ENCODE measurements at regions not wholly inside any gene's neighbourhood (a gene's known extent, or its start where the extent isn't known, plus 50 kb on each side); places are given as distances from the start of the nearest gene placed in this dataset.

- H3K27ac ChIP-seq (ENCODE audit: low read depth in 1 of 3, low read length in 2 of 3) = no peak overlapping the region
- FAIRE-seq (no peak), DNase-seq (peak in 1 of 2 donors; percentile 4)
- no peaks in the 10 kb centered on the region for H3K9me3 ChIP-seq (ENCODE audit: control insufficient read depth in 2 of 2, insufficient read depth in 1 of 2, low read depth in 1 of 2, low read length in 1 of 2)
- no peaks in the 10 kb centered on the region for H3K4me1 ChIP-seq (ENCODE audit: control insufficient read depth in 3 of 3, insufficient read depth in 2 of 3, low read depth in 1 of 3, low read length in 2 of 3)
- no peaks in the 10 kb centered on the region for H3K36me3 ChIP-seq (ENCODE audit: control insufficient read depth in 3 of 3, insufficient read depth in 2 of 3, low read depth in 1 of 3, low read length in 3 of 3)
- H3K27me3 ChIP-seq (ENCODE audit: control insufficient read depth in 3 of 3, insufficient read depth in 3 of 3, low read length in 3 of 3) = no peaks in the 10 kb centered on the region
- WGBS, 3 donors = 31 to 42% (median 35%) methylated on average over 3 of the region's 3 CpGs
- H3K4me3 ChIP-seq (ENCODE audit: low read depth in 1 of 3, low read length in 3 of 3) = no peak overlapping the region
Observed at GRCh38 chr16:61042737-61043136, 993.5 kb downstream of the CDH8 start.

GRCh38 chr16:61030616-61031015 is 1005.6 kb downstream of the CDH8 start:
- DNase-seq = no peak
- no peaks in the 10 kb centered on the region for H3K4me1 ChIP-seq (ENCODE audit: control insufficient read depth in 3 of 3, insufficient read depth in 2 of 3, low read depth in 1 of 3, low read length in 2 of 3)
- no peaks in the 10 kb centered on the region for H3K27me3 ChIP-seq (ENCODE audit: control insufficient read depth in 3 of 3, insufficient read depth in 3 of 3, low read length in 3 of 3)
- H3K36me3 ChIP-seq (ENCODE audit: control insufficient read depth in 3 of 3, insufficient read depth in 2 of 3, low read depth in 1 of 3, low read length in 3 of 3) = no peaks in the 10 kb centered on the region
- FAIRE-seq = no peak
- peaks cover 0 to 8% of the 10 kb centered on the region in 2 donors for H3K9me3 ChIP-seq (ENCODE audit: control insufficient read depth in 2 of 2, insufficient read depth in 1 of 2, low read depth in 1 of 2, low read length in 1 of 2)
- H3K4me3 ChIP-seq (ENCODE audit: low read depth in 1 of 3, low read length in 3 of 3) = no peak overlapping the region
- no peak overlapping the region for H3K27ac ChIP-seq (ENCODE audit: low read depth in 1 of 3, low read length in 2 of 3)
- 89 to 94% (median 92%) methylated on average over 8 of the region's 8 CpGs for WGBS, 3 donors

GRCh38 chr16:61024180-61024900 is 1011.9 kb downstream of the CDH8 start:
- WGBS, 3 donors = 61 to 71% (median 63%) methylated on average over 3 of the region's 3 CpGs
- no peak overlapping the region for H3K4me3 ChIP-seq (ENCODE audit: low read depth in 1 of 3, low read length in 3 of 3)
- H3K9me3 ChIP-seq (ENCODE audit: control insufficient read depth in 2 of 2, insufficient read depth in 1 of 2, low read depth in 1 of 2, low read length in 1 of 2) = no peaks in the 10 kb centered on the region
- H3K27me3 ChIP-seq (ENCODE audit: control insufficient read depth in 3 of 3, insufficient read depth in 3 of 3, low read length in 3 of 3) = no peaks in the 10 kb centered on the region
- H3K36me3 ChIP-seq (ENCODE audit: control insufficient read depth in 3 of 3, insufficient read depth in 2 of 3, low read depth in 1 of 3, low read length in 3 of 3) = no peaks in the 10 kb centered on the region
- no peak for DNase-seq
- no peak for FAIRE-seq
- no peaks in the 10 kb centered on the region for H3K4me1 ChIP-seq (ENCODE audit: control insufficient read depth in 3 of 3, insufficient read depth in 2 of 3, low read depth in 1 of 3, low read length in 2 of 3)
- H3K27ac ChIP-seq (ENCODE audit: low read depth in 1 of 3, low read length in 2 of 3) = no peak overlapping the region

GRCh38 chr16:61014869-61015268 is 1021.4 kb downstream of the CDH8 start:
- H3K4me3 ChIP-seq (ENCODE audit: low read depth in 1 of 3, low read length in 3 of 3) = no peak overlapping the region
- peaks cover 2 to 4% of the 10 kb centered on the region in 2 donors for H3K9me3 ChIP-seq (ENCODE audit: control insufficient read depth in 2 of 2, insufficient read depth in 1 of 2, low read depth in 1 of 2, low read length in 1 of 2)
- H3K4me1 ChIP-seq (ENCODE audit: control insufficient read depth in 3 of 3, insufficient read depth in 2 of 3, low read depth in 1 of 3, low read length in 2 of 3) = no peaks in the 10 kb centered on the region
- no peak for DNase-seq
- 72 to 80% (median 76%) methylated on average over 6 of the region's 6 CpGs for whole genome bisulfite sequencing, 3 donors
- FAIRE-seq = no peak
- no peaks in the 10 kb centered on the region for H3K36me3 ChIP-seq (ENCODE audit: control insufficient read depth in 3 of 3, insufficient read depth in 2 of 3, low read depth in 1 of 3, low read length in 3 of 3)
- H3K27ac ChIP-seq (ENCODE audit: low read depth in 1 of 3, low read length in 2 of 3) = no peak overlapping the region
- H3K27me3 ChIP-seq (ENCODE audit: control insufficient read depth in 3 of 3, insufficient read depth in 3 of 3, low read length in 3 of 3) = no peaks in the 10 kb centered on the region

GRCh38 chr16:61007694-61008093 is 1028.5 kb downstream of the CDH8 start:
- FAIRE-seq (no peak), DNase-seq (no peak)
- no peak overlapping the region for H3K27ac ChIP-seq (ENCODE audit: low read depth in 1 of 3, low read length in 2 of 3)
- WGBS, 3 donors = 82 to 85% (median 84%) methylated on average over 8 of the region's 8 CpGs
- H3K36me3 ChIP-seq (ENCODE audit: control insufficient read depth in 3 of 3, insufficient read depth in 2 of 3, low read depth in 1 of 3, low read length in 3 of 3) = no peaks in the 10 kb centered on the region
- H3K4me3 ChIP-seq (ENCODE audit: low read depth in 1 of 3, low read length in 3 of 3) = no peak overlapping the region
- no peaks in the 10 kb centered on the region for H3K27me3 ChIP-seq (ENCODE audit: control insufficient read depth in 3 of 3, insufficient read depth in 3 of 3, low read length in 3 of 3)
- H3K4me1 ChIP-seq (ENCODE audit: control insufficient read depth in 3 of 3, insufficient read depth in 2 of 3, low read depth in 1 of 3, low read length in 2 of 3) = no peaks in the 10 kb centered on the region
- H3K9me3 ChIP-seq (ENCODE audit: control insufficient read depth in 2 of 2, insufficient read depth in 1 of 2, low read depth in 1 of 2, low read length in 1 of 2) = no peaks in the 10 kb centered on the region

- Histone ChIP-seq H3K27me3 (ENCODE audit: control insufficient read depth in 3 of 3, insufficient read depth in 3 of 3, low read length in 3 of 3) (no peaks in the 10 kb centered on the region), H3K9me3 (ENCODE audit: control insufficient read depth in 2 of 2, insufficient read depth in 1 of 2, low read depth in 1 of 2, low read length in 1 of 2) (no peaks in the 10 kb centered on the region), H3K4me3 (ENCODE audit: low read depth in 1 of 3, low read length in 3 of 3) (no peak overlapping the region), H3K4me1 (ENCODE audit: control insufficient read depth in 3 of 3, insufficient read depth in 2 of 3, low read depth in 1 of 3, low read length in 2 of 3) (no peaks in the 10 kb centered on the region), H3K36me3 (ENCODE audit: control insufficient read depth in 3 of 3, insufficient read depth in 2 of 3, low read depth in 1 of 3, low read length in 3 of 3) (no peaks in the 10 kb centered on the region), H3K27ac (ENCODE audit: low read depth in 1 of 3, low read length in 2 of 3) (no peak overlapping the region)
- DNase-seq = no peak
- FAIRE-seq = no peak
- 36 to 49% (median 41%) methylated on average over 2 of the region's 2 CpGs for WGBS, 3 donors
Observed at GRCh38 chr16:61005952-61006351, 1030.3 kb downstream of the CDH8 start.

- H3K4me3 ChIP-seq (ENCODE audit: low read depth in 1 of 3, low read length in 3 of 3) = no peak overlapping the region
- FAIRE-seq (no peak), DNase-seq (no peak)
- no peaks in the 10 kb centered on the region for H3K4me1 ChIP-seq (ENCODE audit: control insufficient read depth in 3 of 3, insufficient read depth in 2 of 3, low read depth in 1 of 3, low read length in 2 of 3)
- H3K9me3 ChIP-seq (ENCODE audit: control insufficient read depth in 2 of 2, insufficient read depth in 1 of 2, low read depth in 1 of 2, low read length in 1 of 2) = no peaks in the 10 kb centered on the region
- no peaks in the 10 kb centered on the region for H3K27me3 ChIP-seq (ENCODE audit: control insufficient read depth in 3 of 3, insufficient read depth in 3 of 3, low read length in 3 of 3)
- no peak overlapping the region for H3K27ac ChIP-seq (ENCODE audit: low read depth in 1 of 3, low read length in 2 of 3)
- no peaks in the 10 kb centered on the region for H3K36me3 ChIP-seq (ENCODE audit: control insufficient read depth in 3 of 3, insufficient read depth in 2 of 3, low read depth in 1 of 3, low read length in 3 of 3)
- 11 to 12% (median 12%) methylated on average over 4 of the region's 4 CpGs for WGBS, 3 donors
Observed at GRCh38 chr16:61002479-61003204, 1033.6 kb downstream of the CDH8 start.

- FAIRE-seq (no peak), DNase-seq (no peak)
- no peak overlapping the region for H3K27ac ChIP-seq (ENCODE audit: low read depth in 1 of 3, low read length in 2 of 3)
Observed at GRCh38 chr16:60991886-60992285, 1044.4 kb downstream of the CDH8 start.

More at GRCh38 chr16:60991886-60992285, 1044.4 kb downstream of the CDH8 start:
- Histone ChIP-seq H3K36me3 (ENCODE audit: control insufficient read depth in 3 of 3, insufficient read depth in 2 of 3, low read depth in 1 of 3, low read length in 3 of 3) (no peaks in the 10 kb centered on the region), H3K4me3 (ENCODE audit: low read depth in 1 of 3, low read length in 3 of 3) (no peak overlapping the region), H3K9me3 (ENCODE audit: control insufficient read depth in 2 of 2, insufficient read depth in 1 of 2, low read depth in 1 of 2, low read length in 1 of 2) (no peaks in the 10 kb centered on the region), H3K4me1 (ENCODE audit: control insufficient read depth in 3 of 3, insufficient read depth in 2 of 3, low read depth in 1 of 3, low read length in 2 of 3) (no peaks in the 10 kb centered on the region), H3K27me3 (ENCODE audit: control insufficient read depth in 3 of 3, insufficient read depth in 3 of 3, low read length in 3 of 3) (no peaks in the 10 kb centered on the region)

Data from small intestine (tissue), 7 donors.